VCaP (cell line): ENCODE measurements at regions not wholly inside any gene's neighbourhood (a gene's known extent, or its start where the extent isn't known, plus 50 kb on each side); places are given as distances from the start of the nearest gene placed in this dataset.
"Not testable (repeated sequence)": the region's sequence is repeated elsewhere in the genome, so short reads cannot be mapped to it uniquely, and the experiment has no call there.

Experiments used
- H3K27ac ChIP-seq: fragments of 450-650 bp; 2 replicates; pipeline ENCODE4 v1.5.1; 2017
- CTCF ChIP-seq: fragments of 450-650 bp; conservative IDR thresholded peaks from 2 replicates; pipeline ENCODE4 v1.5.1; 2017; ENCODE audit warnings: mild to moderate bottlenecking, moderate library complexity

GRCh38 chr12:13924286-13924685, 57.1 kb downstream of the GRIN2B start:
- TF ChIP-seq CTCF = no peak
- no peak overlapping the region for H3K27ac ChIP-seq

- no peak overlapping the region for H3K27ac ChIP-seq
- TF ChIP-seq CTCF = no peak
Observed at GRCh38 chr12:13918897-13919296, 62.5 kb downstream of the GRIN2B start.

- H3K27ac ChIP-seq = no peak overlapping the region
- no peak for TF ChIP-seq CTCF
Observed at GRCh38 chr12:13915096-13915495, 66.3 kb downstream of the GRIN2B start.

GRCh38 chr12:13913371-13913770, 68.0 kb downstream of the GRIN2B start:
- no peak overlapping the region for H3K27ac ChIP-seq
- no peak for TF ChIP-seq CTCF

- TF ChIP-seq CTCF = no peak
- H3K27ac ChIP-seq = no peak overlapping the region
Observed at GRCh38 chr12:13911756-13912554, 69.4 kb downstream of the GRIN2B start.

GRCh38 chr12:13905794-13906193, 75.6 kb downstream of the GRIN2B start:
- TF ChIP-seq CTCF = no peak
- H3K27ac ChIP-seq = no peak overlapping the region

GRCh38 chr12:13900718-13901117, 80.7 kb downstream of the GRIN2B start:
- peak overlapping the region; percentile 23; the same call in 1 of the 2 replicates for H3K27ac ChIP-seq
- TF ChIP-seq CTCF = no peak

- H3K27ac ChIP-seq = not testable (repeated sequence)
Observed at GRCh38 chr12:13898387-13898786, 83.0 kb downstream of the GRIN2B start.
